DOHH2 (cell line): ENCODE measurements at regions not wholly inside any gene's neighbourhood (a gene's known extent, or its start where the extent isn't known, plus 50 kb on each side); places are given as distances from the start of the nearest gene placed in this dataset.

Experiments used
- H3F3A ChIP-seq: fragments of 200-600 bp; sonication (generic), shearing (Covaris generic); 2 replicates; pipeline ENCODE4 v1.6.0; 2016; ENCODE audit warnings: antibody characterized with exemption, mild to moderate bottlenecking; ENCODE audit not compliant: control insufficient read depth, insufficient read depth
- H3K27ac ChIP-seq: fragments of 200-600 bp; sonication (generic); 2 replicates; pipeline ENCODE4 v1.5.1; 2014; ENCODE audit warnings: low read depth, mild to moderate bottlenecking, low read length, moderate library complexity
- H3K27me3 ChIP-seq: fragments of 200-600 bp; sonication (generic); 2 replicates; pipeline ENCODE4 v1.6.1; 2014; ENCODE audit warnings: mild to moderate bottlenecking, low read length, mixed read lengths; ENCODE audit not compliant: control insufficient read depth
- H3K36me3 ChIP-seq: fragments of 200-600 bp; sonication (generic); 2 replicates; pipeline ENCODE4 v1.6.1; 2014; ENCODE audit warnings: mild to moderate bottlenecking, low read length, moderate library complexity, mixed read lengths; ENCODE audit not compliant: control insufficient read depth
- H3K4me1 ChIP-seq: fragments of 200-600 bp; sonication (generic); 2 replicates; pipeline ENCODE4 v1.6.1; 2014; ENCODE audit warnings: mild to moderate bottlenecking, low read length, mixed read lengths; ENCODE audit not compliant: control insufficient read depth
- H3K4me2 ChIP-seq: fragments of 200-600 bp; sonication (generic); 2 replicates; pipeline ENCODE4 v1.6.0; 2014; ENCODE audit warnings: mild to moderate bottlenecking, low read length, moderate library complexity
- H3K4me3 ChIP-seq: fragments of 200-600 bp; sonication (generic); 2 replicates; pipeline ENCODE4 v1.5.1; 2014; ENCODE audit warnings: mild to moderate bottlenecking, low read length, mixed read lengths
- H3K79me2 ChIP-seq: fragments of 200-600 bp; sonication (generic); 2 replicates; pipeline ENCODE4 v1.6.1; 2014; ENCODE audit warnings: mild to moderate bottlenecking, low read length, mixed read lengths; ENCODE audit not compliant: control insufficient read depth
- H3K9me2 ChIP-seq: fragments of 200-600 bp; sonication (generic); replicated peaks from 2 replicates; pipeline ENCODE4 v1.6.1; 2014; ENCODE audit warnings: mild to moderate bottlenecking, low read length, mixed read lengths; ENCODE audit not compliant: control insufficient read depth
- H3K9me3 ChIP-seq: fragments of 200-600 bp; sonication (generic); 2 replicates; pipeline ENCODE4 v1.6.1; 2014; ENCODE audit warnings: antibody characterized with exemption, low read length, mixed read lengths; ENCODE audit not compliant: control insufficient read depth, insufficient read depth
- H4K20me1 ChIP-seq: fragments of 200-600 bp; sonication (generic); 2 replicates; pipeline ENCODE4 v1.6.0; 2014; ENCODE audit warnings: low read depth, mild to moderate bottlenecking, antibody characterized with exemption, low read length, moderate library complexity; ENCODE audit not compliant: control insufficient read depth, insufficient read depth
- EZH2phosphoT487 ChIP-seq: fragments of 200-600 bp; sonication (generic); IDR thresholded peaks from 2 replicates; pipeline ENCODE4 v1.6.1; 2017; ENCODE audit warnings: borderline replicate concordance, mild to moderate bottlenecking, antibody characterized with exemption, low read length, moderate library complexity, mixed read lengths
- TF ChIP-seq, protein P1 (sequence below): fragments of 200-600 bp; sonication (generic); IDR thresholded peaks from one replicate; pipeline ENCODE4 v1.5.1; 2014; ENCODE audit warnings: antibody characterized with exemption, mild to moderate bottlenecking, low read depth, low read length; ENCODE audit not compliant: poor library complexity, severe bottlenecking

DNA sequence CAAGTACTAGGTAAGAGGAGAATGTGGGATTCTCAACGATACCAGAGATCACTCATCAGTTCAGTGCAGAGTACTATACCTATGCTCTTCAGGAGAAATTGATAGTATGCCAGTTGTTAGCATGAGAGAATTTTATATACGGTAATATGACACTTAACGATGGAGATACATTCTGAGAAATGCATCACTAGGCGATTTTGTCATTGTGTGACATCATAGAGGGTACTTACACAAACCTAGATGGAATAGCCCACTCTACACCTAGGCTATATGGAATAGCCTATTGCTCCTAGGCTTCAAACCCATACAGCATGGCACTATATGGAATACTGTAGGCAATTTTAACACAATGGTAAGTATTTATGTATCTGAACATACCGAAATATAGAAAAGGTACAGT, 140.2 kb downstream of the SLIT2 start:
- H3F3A ChIP-seq, result no peaks in the 10 kb centered on the region
- no peak overlapping the region for H3K4me2 ChIP-seq
- no peaks in the 10 kb centered on the region for H3K36me3 ChIP-seq
- H3K4me3 ChIP-seq, result no peak overlapping the region
- H4K20me1 ChIP-seq, result no peaks in the 10 kb centered on the region
- no peak for TF ChIP-seq EZH2phosphoT487
- TF ChIP-seq, protein P1, sequence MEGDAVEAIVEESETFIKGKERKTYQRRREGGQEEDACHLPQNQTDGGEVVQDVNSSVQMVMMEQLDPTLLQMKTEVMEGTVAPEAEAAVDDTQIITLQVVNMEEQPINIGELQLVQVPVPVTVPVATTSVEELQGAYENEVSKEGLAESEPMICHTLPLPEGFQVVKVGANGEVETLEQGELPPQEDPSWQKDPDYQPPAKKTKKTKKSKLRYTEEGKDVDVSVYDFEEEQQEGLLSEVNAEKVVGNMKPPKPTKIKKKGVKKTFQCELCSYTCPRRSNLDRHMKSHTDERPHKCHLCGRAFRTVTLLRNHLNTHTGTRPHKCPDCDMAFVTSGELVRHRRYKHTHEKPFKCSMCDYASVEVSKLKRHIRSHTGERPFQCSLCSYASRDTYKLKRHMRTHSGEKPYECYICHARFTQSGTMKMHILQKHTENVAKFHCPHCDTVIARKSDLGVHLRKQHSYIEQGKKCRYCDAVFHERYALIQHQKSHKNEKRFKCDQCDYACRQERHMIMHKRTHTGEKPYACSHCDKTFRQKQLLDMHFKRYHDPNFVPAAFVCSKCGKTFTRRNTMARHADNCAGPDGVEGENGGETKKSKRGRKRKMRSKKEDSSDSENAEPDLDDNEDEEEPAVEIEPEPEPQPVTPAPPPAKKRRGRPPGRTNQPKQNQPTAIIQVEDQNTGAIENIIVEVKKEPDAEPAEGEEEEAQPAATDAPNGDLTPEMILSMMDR, result no peak
- no peaks in the 10 kb centered on the region for H3K9me3 ChIP-seq
- no peaks in the 10 kb centered on the region for H3K9me2 ChIP-seq
- no peaks in the 10 kb centered on the region for H3K27me3 ChIP-seq
- no peaks in the 10 kb centered on the region for H3K4me1 ChIP-seq
- H3K79me2 ChIP-seq, result no peaks in the 10 kb centered on the region
- no peak overlapping the region for H3K27ac ChIP-seq

DNA sequence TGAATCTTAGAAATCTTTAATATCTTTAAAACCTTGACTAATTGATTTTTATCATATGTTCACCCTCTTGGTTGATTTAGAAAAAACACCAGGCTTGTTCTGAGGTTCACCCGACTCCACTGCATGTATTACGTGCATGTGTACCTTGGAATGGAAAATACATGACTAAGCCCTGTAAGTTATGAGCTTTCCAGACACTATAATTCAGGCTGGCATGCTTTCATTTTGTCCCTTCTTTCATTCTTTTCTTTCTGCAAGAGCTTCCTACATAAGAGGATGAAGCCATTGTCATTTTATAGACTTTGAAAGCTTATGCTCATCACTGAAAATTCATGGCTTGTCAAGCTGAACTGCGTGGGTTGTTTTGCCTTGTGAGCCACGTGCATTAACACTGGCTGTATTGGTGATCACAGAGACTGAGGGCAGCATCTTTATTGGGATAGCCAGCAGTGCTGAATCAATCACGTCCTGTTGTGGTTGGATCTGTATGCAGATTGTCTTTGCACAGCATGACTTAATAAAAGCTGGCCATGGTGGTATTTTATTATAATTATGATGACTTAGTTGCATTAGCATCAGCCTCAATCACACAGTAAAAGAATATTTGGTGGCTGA, 141.9 kb downstream of the SLIT2 start:
- Histone ChIP-seq H3F3A (no peaks in the 10 kb centered on the region), H3K27ac (no peak overlapping the region), H3K36me3 (no peaks in the 10 kb centered on the region), H3K9me3 (no peaks in the 10 kb centered on the region), H3K79me2 (no peaks in the 10 kb centered on the region), H3K4me1 (no peaks in the 10 kb centered on the region), H3K27me3 (no peaks in the 10 kb centered on the region), H3K4me2 (no peak overlapping the region), H4K20me1 (no peaks in the 10 kb centered on the region), H3K9me2 (no peaks in the 10 kb centered on the region), H3K4me3 (no peak overlapping the region)
- TF ChIP-seq EZH2phosphoT487, result no peak
- TF ChIP-seq, protein P1, result no peak

DNA sequence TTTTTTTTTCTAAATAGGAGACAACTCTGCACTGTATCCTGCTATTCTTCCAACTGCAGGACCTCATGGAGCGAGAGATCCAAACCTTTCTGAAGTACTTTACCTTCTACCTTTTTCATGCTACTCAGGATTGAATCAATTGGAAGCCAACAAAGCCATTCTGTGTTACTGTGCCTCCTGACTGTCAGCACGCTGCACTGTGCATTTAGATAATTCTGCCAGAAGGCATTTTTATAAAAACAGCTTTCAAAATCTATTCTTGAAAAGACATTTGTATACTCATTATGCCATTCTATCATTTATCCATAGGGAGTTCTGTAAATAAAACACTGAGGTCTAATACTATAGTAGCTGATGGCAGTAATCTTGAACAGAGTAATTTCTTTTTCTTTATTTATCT, 142.8 kb downstream of the SLIT2 start:
- no peak for TF ChIP-seq EZH2phosphoT487
- TF ChIP-seq, protein P1, result no peak
- Histone ChIP-seq H3K4me3 (no peak overlapping the region), H3F3A (no peaks in the 10 kb centered on the region), H3K36me3 (no peaks in the 10 kb centered on the region), H3K4me2 (no peak overlapping the region), H3K27ac (no peak overlapping the region), H4K20me1 (no peaks in the 10 kb centered on the region), H3K9me2 (no peaks in the 10 kb centered on the region), H3K79me2 (no peaks in the 10 kb centered on the region), H3K27me3 (no peaks in the 10 kb centered on the region), H3K4me1 (no peaks in the 10 kb centered on the region), H3K9me3 (no peaks in the 10 kb centered on the region)
